ENCODE measurements at regions not wholly inside any gene's neighbourhood (a gene's known extent, or its start where the extent isn't known, plus 50 kb on each side); places are given as distances from the start of the nearest gene placed in this dataset.

DNA sequence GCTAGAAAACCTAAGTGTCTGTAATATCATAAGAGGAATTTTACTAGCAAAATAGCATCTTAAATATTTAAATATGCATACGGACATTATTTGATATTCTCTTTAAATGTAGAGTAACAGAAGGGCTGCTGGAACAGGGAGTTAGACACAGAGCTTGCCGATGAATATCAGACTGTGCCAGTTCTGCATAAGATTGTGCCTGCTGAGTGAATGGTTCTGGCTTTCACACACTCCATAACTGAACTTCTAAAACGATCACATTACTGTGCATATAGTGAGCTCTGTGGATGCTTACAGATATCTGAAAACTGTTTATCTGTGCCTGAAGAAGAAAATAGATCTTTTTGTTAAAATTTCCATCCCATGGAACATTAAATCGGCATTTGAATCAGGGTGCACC, 867.4 kb upstream of the PCDH10 start:
- Histone ChIP-seq H3K27me3 (ENCODE audit: control insufficient read depth in 1 of 2, insufficient read depth in 2 of 2, low read length in 2 of 2) (no peaks in the 10 kb centered on the region), H3K4me1 (ENCODE audit: control insufficient read depth in 1 of 2, insufficient read depth in 2 of 2, low read length in 2 of 2) (no peaks in the 10 kb centered on the region), H3K9me3 (ENCODE audit: control insufficient read depth in 1 of 2, low read length in 2 of 2) (peaks cover 0 to 5% of the 10 kb centered on the region in 2 donors), H3K27ac (ENCODE audit: low read depth, low read length) (no peak overlapping the region), H3K4me3 (ENCODE audit: low read depth in 1 of 2, low read length in 2 of 2) (no peak overlapping the region), H3K36me3 (ENCODE audit: control insufficient read depth in 1 of 2, insufficient read depth in 2 of 2, low read length in 2 of 2) (no peaks in the 10 kb centered on the region), H3K9ac (ENCODE audit: low read depth in 1 of 2, low read length in 2 of 2) (no peak overlapping the region)

DNA sequence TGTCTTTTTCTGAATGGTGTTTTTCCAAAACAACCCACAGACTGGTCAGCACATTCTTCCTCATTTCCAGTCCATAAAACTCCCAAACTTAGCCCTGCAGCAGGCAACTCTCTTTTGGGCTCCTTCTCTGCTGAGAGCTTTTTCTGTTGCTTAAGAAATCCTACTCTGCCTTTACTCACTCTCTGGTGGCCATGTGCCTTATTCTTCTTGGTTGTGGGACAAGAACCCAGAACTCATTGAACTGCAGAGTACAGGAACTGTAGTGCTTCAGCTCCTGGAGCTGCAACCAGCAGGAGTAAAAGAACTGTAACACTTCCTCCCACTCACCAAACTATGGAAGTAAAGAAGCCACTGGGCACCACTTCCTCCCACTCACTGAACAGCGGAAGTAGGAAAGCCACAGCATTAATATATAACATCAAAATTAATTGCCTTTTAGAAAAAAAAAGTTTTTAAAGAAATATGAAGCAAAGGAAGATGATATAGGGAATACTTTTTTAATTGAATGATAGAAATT, 864.1 kb upstream of the PCDH10 start:
- H3K9me3 ChIP-seq (ENCODE audit: control insufficient read depth in 1 of 2, low read length in 2 of 2), result peaks cover 0 to 5% of the 10 kb centered on the region in 2 donors
- no peaks in the 10 kb centered on the region for H3K36me3 ChIP-seq (ENCODE audit: control insufficient read depth in 1 of 2, insufficient read depth in 2 of 2, low read length in 2 of 2)
- no peaks in the 10 kb centered on the region for H3K27me3 ChIP-seq (ENCODE audit: control insufficient read depth in 1 of 2, insufficient read depth in 2 of 2, low read length in 2 of 2)
- no peak overlapping the region for H3K4me3 ChIP-seq (ENCODE audit: low read depth in 1 of 2, low read length in 2 of 2)
- H3K9ac ChIP-seq (ENCODE audit: low read depth in 1 of 2, low read length in 2 of 2), result no peak overlapping the region
- H3K4me1 ChIP-seq (ENCODE audit: control insufficient read depth in 1 of 2, insufficient read depth in 2 of 2, low read length in 2 of 2), result no peaks in the 10 kb centered on the region
- no peak overlapping the region for H3K27ac ChIP-seq (ENCODE audit: low read depth, low read length)

DNA sequence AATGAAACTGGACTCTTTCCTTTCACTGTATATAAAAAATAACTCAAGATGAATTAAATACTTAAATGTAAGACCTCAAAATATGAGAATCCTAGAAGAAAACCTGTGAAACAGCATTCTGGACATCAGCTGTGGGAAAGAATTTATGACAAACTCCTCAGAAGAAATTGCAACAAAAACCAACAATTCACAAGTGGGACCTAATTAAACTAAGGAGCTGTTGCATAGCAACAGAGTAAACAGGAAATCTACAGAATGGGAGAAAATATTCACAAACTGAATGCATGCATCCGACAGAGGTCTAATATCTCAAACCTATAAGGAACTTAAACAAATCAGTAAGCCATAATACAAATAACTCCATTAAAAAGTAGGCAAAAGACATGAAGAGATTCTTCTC, 851.7 kb upstream of the PCDH10 start:
- no peaks in the 10 kb centered on the region for H3K9me3 ChIP-seq (ENCODE audit: control insufficient read depth in 1 of 2, low read length in 2 of 2)
- no peak overlapping the region for H3K27ac ChIP-seq (ENCODE audit: low read depth, low read length)
- H3K36me3 ChIP-seq (ENCODE audit: control insufficient read depth in 1 of 2, insufficient read depth in 2 of 2, low read length in 2 of 2), result no peaks in the 10 kb centered on the region
- no peaks in the 10 kb centered on the region for H3K4me1 ChIP-seq (ENCODE audit: control insufficient read depth in 1 of 2, insufficient read depth in 2 of 2, low read length in 2 of 2)
- no peaks in the 10 kb centered on the region for H3K27me3 ChIP-seq (ENCODE audit: control insufficient read depth in 1 of 2, insufficient read depth in 2 of 2, low read length in 2 of 2)
- H3K9ac ChIP-seq (ENCODE audit: low read depth in 1 of 2, low read length in 2 of 2), result no peak overlapping the region
- H3K4me3 ChIP-seq (ENCODE audit: low read depth in 1 of 2, low read length in 2 of 2), result no peak overlapping the region

DNA sequence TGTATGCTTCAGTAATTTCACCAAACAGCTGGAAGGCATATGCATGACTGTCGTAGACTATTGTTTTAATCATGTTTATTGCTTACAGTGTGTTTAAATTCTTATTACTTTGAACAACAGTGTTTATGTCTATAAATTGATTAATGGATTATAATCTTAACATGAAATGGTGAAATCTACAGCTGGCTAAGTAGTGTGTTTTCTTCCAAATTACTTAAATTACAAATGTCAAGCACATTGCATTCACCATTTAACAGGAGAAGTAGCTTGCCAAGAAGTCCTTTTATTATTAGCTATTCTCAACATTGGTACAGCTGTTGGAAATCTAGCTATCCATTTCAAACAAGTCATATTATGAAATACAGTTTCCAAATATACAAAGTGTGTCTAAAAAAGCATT, 849.3 kb upstream of the PCDH10 start:
- Histone ChIP-seq H3K9me3 (ENCODE audit: control insufficient read depth in 1 of 2, low read length in 2 of 2) (no peaks in the 10 kb centered on the region), H3K36me3 (ENCODE audit: control insufficient read depth in 1 of 2, insufficient read depth in 2 of 2, low read length in 2 of 2) (no peaks in the 10 kb centered on the region), H3K9ac (ENCODE audit: low read depth in 1 of 2, low read length in 2 of 2) (no peak overlapping the region), H3K4me3 (ENCODE audit: low read depth in 1 of 2, low read length in 2 of 2) (no peak overlapping the region), H3K4me1 (ENCODE audit: control insufficient read depth in 1 of 2, insufficient read depth in 2 of 2, low read length in 2 of 2) (no peaks in the 10 kb centered on the region), H3K27me3 (ENCODE audit: control insufficient read depth in 1 of 2, insufficient read depth in 2 of 2, low read length in 2 of 2) (no peaks in the 10 kb centered on the region), H3K27ac (ENCODE audit: low read depth, low read length) (no peak overlapping the region)

DNA sequence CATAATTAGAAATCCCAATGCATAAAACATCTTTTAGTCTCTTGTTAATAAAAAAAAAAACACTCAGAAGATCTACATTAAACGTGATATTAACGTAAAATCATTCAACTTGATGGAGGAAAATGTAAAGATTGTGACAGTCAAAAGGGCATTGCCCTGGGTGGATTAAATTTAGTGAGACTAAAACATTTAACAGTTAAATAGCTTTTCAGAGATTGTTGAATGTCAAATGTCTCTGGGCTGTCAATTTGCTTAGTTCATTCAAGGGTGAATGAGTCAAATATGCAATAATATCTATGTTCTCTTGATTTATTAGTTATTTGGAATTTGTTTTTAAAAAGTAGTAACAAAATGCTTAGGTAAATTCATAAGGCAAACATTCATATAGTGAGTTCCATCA, 836.6 kb upstream of the PCDH10 start:
- Histone ChIP-seq H3K9me3 (ENCODE audit: control insufficient read depth in 1 of 2, low read length in 2 of 2) (no peaks in the 10 kb centered on the region), H3K9ac (ENCODE audit: low read depth in 1 of 2, low read length in 2 of 2) (no peak overlapping the region), H3K4me1 (ENCODE audit: control insufficient read depth in 1 of 2, insufficient read depth in 2 of 2, low read length in 2 of 2) (no peaks in the 10 kb centered on the region), H3K4me3 (ENCODE audit: low read depth in 1 of 2, low read length in 2 of 2) (no peak overlapping the region), H3K27me3 (ENCODE audit: control insufficient read depth in 1 of 2, insufficient read depth in 2 of 2, low read length in 2 of 2) (no peaks in the 10 kb centered on the region), H3K27ac (ENCODE audit: low read depth, low read length) (no peak overlapping the region), H3K36me3 (ENCODE audit: control insufficient read depth in 1 of 2, insufficient read depth in 2 of 2, low read length in 2 of 2) (no peaks in the 10 kb centered on the region)

DNA sequence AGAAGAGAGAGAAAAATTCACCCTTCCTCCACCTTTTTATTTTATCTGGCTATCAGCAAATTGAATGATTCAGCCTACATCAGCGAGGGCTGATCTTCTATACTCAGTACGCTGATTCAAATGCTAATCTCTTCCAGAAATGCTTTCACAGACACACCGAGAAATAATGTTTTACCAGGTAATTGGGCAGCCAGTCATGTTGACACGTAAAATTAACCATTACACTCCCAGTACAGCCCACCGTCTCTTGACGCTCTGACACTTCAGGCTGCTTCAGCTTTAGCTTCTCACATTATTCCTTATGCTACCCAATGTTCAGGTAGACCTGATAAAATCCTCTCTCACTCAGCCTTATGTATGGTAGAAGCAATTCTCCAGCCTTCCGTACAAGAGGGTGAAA, 835.2 kb upstream of the PCDH10 start:
- H3K9me3 ChIP-seq (ENCODE audit: control insufficient read depth in 1 of 2, low read length in 2 of 2), result no peaks in the 10 kb centered on the region
- H3K36me3 ChIP-seq (ENCODE audit: control insufficient read depth in 1 of 2, insufficient read depth in 2 of 2, low read length in 2 of 2), result no peaks in the 10 kb centered on the region
- no peaks in the 10 kb centered on the region for H3K27me3 ChIP-seq (ENCODE audit: control insufficient read depth in 1 of 2, insufficient read depth in 2 of 2, low read length in 2 of 2)
- no peak overlapping the region for H3K4me3 ChIP-seq (ENCODE audit: low read depth in 1 of 2, low read length in 2 of 2)
- no peak overlapping the region for H3K27ac ChIP-seq (ENCODE audit: low read depth, low read length)
- H3K9ac ChIP-seq (ENCODE audit: low read depth in 1 of 2, low read length in 2 of 2), result no peak overlapping the region
- no peaks in the 10 kb centered on the region for H3K4me1 ChIP-seq (ENCODE audit: control insufficient read depth in 1 of 2, insufficient read depth in 2 of 2, low read length in 2 of 2)

DNA sequence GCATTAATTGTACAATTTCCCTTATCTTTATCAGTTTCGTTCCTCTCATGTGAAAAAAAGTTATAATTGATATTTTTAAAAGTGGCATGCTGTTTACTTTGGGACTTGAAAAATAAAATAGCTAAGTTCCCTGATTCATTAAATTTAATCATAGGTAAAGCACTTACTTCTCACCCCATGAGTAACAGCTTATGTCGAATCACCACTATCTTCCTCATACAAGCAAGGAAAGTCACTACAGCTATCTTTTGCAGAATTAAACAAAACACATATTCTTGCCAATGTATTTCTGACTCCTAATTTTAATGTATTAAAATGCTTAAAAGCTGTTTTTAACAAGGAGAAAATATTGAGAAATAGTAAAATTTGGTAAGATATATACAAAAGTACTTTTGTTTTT, 832.4 kb upstream of the PCDH10 start:
- Histone ChIP-seq H3K36me3 (ENCODE audit: control insufficient read depth in 1 of 2, insufficient read depth in 2 of 2, low read length in 2 of 2) (no peaks in the 10 kb centered on the region), H3K4me3 (ENCODE audit: low read depth in 1 of 2, low read length in 2 of 2) (no peak overlapping the region), H3K9me3 (ENCODE audit: control insufficient read depth in 1 of 2, low read length in 2 of 2) (no peaks in the 10 kb centered on the region), H3K27me3 (ENCODE audit: control insufficient read depth in 1 of 2, insufficient read depth in 2 of 2, low read length in 2 of 2) (no peaks in the 10 kb centered on the region), H3K9ac (ENCODE audit: low read depth in 1 of 2, low read length in 2 of 2) (no peak overlapping the region), H3K4me1 (ENCODE audit: control insufficient read depth in 1 of 2, insufficient read depth in 2 of 2, low read length in 2 of 2) (no peaks in the 10 kb centered on the region), H3K27ac (ENCODE audit: low read depth, low read length) (no peak overlapping the region)

DNA sequence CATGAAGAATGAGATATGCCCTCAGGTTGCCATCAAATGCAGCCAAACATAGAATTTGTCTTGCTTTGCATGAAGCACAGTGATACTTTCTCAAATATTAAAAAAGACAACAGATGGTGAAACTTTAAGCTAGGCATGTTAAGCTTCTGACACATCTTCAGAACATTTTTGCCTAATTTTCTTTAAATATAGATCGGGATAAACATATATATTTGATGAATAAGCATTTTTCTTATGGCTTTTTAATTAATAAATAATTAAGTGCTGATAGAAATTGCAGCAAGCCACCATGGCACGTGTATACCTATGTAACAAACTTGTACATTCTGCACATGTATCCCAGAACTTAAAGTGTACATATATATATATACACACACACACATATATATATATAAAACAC, 831.2 kb upstream of the PCDH10 start:
- no peaks in the 10 kb centered on the region for H3K9me3 ChIP-seq (ENCODE audit: control insufficient read depth in 1 of 2, low read length in 2 of 2)
- H3K4me1 ChIP-seq (ENCODE audit: control insufficient read depth in 1 of 2, insufficient read depth in 2 of 2, low read length in 2 of 2), result no peaks in the 10 kb centered on the region
- no peaks in the 10 kb centered on the region for H3K27me3 ChIP-seq (ENCODE audit: control insufficient read depth in 1 of 2, insufficient read depth in 2 of 2, low read length in 2 of 2)
- H3K4me3 ChIP-seq (ENCODE audit: low read depth in 1 of 2, low read length in 2 of 2), result no peak overlapping the region
- no peak overlapping the region for H3K9ac ChIP-seq (ENCODE audit: low read depth in 1 of 2, low read length in 2 of 2)
- no peak overlapping the region for H3K27ac ChIP-seq (ENCODE audit: low read depth, low read length)
- no peaks in the 10 kb centered on the region for H3K36me3 ChIP-seq (ENCODE audit: control insufficient read depth in 1 of 2, insufficient read depth in 2 of 2, low read length in 2 of 2)

DNA sequence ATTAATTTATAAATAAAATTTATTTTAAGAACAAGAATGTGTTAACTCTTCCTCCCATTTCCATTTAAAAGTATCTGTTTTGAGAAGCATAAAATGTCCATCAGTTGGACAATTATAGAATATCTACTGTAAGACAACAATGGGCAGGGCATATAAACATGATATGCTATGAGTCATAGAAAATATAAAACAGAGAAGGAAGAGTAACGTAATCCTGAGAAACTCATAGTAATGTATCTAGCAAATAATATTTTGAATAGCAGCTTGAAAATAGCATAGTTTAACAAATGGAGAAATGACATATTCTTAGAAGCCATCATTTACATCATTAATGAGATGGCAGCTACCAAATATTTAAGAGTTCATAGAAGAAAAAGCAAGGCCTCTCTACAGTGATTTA, 820.3 kb upstream of the PCDH10 start:
- H3K27ac ChIP-seq (ENCODE audit: low read depth, low read length), result no peak overlapping the region

DNA sequence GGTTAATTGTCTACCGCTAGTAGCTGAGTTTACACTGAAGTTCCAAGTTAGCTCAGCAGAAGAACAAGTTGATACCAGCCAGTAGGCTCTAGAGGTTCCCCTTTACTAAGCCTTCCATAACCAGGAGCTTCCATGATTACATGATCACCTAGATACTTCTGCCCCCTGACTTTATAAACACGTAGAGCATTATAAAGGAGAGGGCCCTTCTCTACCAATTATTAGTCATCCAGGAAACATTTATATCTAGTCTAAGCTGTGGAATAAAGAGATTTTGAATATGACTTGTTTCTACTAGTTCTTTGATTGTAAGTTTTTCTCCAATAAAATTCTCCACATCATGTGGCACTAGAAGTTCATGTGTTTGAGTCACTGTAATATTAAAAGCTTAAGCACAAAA, 818.1 kb upstream of the PCDH10 start:
- H3K4me3 ChIP-seq (ENCODE audit: low read depth in 1 of 2, low read length in 2 of 2), result no peak overlapping the region
- H3K9me3 ChIP-seq (ENCODE audit: control insufficient read depth in 1 of 2, low read length in 2 of 2), result no peaks in the 10 kb centered on the region
- H3K27ac ChIP-seq (ENCODE audit: low read depth, low read length), result no peak overlapping the region
- H3K9ac ChIP-seq (ENCODE audit: low read depth in 1 of 2, low read length in 2 of 2), result no peak overlapping the region
- no peaks in the 10 kb centered on the region for H3K4me1 ChIP-seq (ENCODE audit: control insufficient read depth in 1 of 2, insufficient read depth in 2 of 2, low read length in 2 of 2)
- no peaks in the 10 kb centered on the region for H3K27me3 ChIP-seq (ENCODE audit: control insufficient read depth in 1 of 2, insufficient read depth in 2 of 2, low read length in 2 of 2)
- H3K36me3 ChIP-seq (ENCODE audit: control insufficient read depth in 1 of 2, insufficient read depth in 2 of 2, low read length in 2 of 2), result no peaks in the 10 kb centered on the region

More for the DNA sequence above, 820.3 kb upstream of the PCDH10 start:
- H3K4me1 ChIP-seq (ENCODE audit: control insufficient read depth in 1 of 2, insufficient read depth in 2 of 2, low read length in 2 of 2), result no peaks in the 10 kb centered on the region
- no peak overlapping the region for H3K4me3 ChIP-seq (ENCODE audit: low read depth in 1 of 2, low read length in 2 of 2)
- no peak overlapping the region for H3K9ac ChIP-seq (ENCODE audit: low read depth in 1 of 2, low read length in 2 of 2)
- H3K27me3 ChIP-seq (ENCODE audit: control insufficient read depth in 1 of 2, insufficient read depth in 2 of 2, low read length in 2 of 2), result no peaks in the 10 kb centered on the region
- H3K9me3 ChIP-seq (ENCODE audit: control insufficient read depth in 1 of 2, low read length in 2 of 2), result no peaks in the 10 kb centered on the region
- no peaks in the 10 kb centered on the region for H3K36me3 ChIP-seq (ENCODE audit: control insufficient read depth in 1 of 2, insufficient read depth in 2 of 2, low read length in 2 of 2)

All from duodenal mucosa (tissue), 2 donors.